Osteoblast (primary cell): ENCODE measurements at regions not wholly inside any gene's neighbourhood (a gene's known extent, or its start where the extent isn't known, plus 50 kb on each side); places are given as distances from the start of the nearest gene placed in this dataset.

Source experiments
- DNase-seq: peaks from one replicate; pipeline ENCODE4 v3.0.0; 2011; ENCODE audit warnings: low spot score, mixed read lengths; ENCODE audit not compliant: insufficient read length; ENCODE audit errors: missing footprints
- H2AFZ ChIP-seq: 2 replicates; pipeline ENCODE4 v1.6.0; 2011; ENCODE audit warnings: mild to moderate bottlenecking, low read length
- H3K27ac ChIP-seq: 2 replicates; pipeline ENCODE4 v1.5.1; 2011; ENCODE audit warnings: mild to moderate bottlenecking, low read depth, low read length, moderate library complexity
- H3K27me3 ChIP-seq: 2 replicates; pipeline ENCODE4 v1.6.0; 2012; ENCODE audit warnings: mild to moderate bottlenecking, control low read depth, inconsistent platforms, low read length, moderate library complexity; ENCODE audit not compliant: insufficient read depth
- H3K36me3 ChIP-seq: 2 replicates; pipeline ENCODE4 v1.5.1; 2011; ENCODE audit warnings: mild to moderate bottlenecking, low read length, control low read depth, moderate library complexity; ENCODE audit not compliant: insufficient read depth
- H3K4me1 ChIP-seq: 2 replicates; pipeline ENCODE4 v1.5.1; 2011; ENCODE audit warnings: mild to moderate bottlenecking, low read length, control low read depth, moderate library complexity; ENCODE audit not compliant: insufficient read depth
- H3K4me2 ChIP-seq: 2 replicates; pipeline ENCODE4 v1.6.0; 2011; ENCODE audit warnings: mild to moderate bottlenecking, low read length; ENCODE audit not compliant: insufficient read depth
- H3K4me3 ChIP-seq: fragments of 200-600 bp; sonication (generic); 3 replicates; pipeline ENCODE4 v1.5.1; 2012; ENCODE audit warnings: mild to moderate bottlenecking, low read length, inconsistent platforms; ENCODE audit not compliant: insufficient read depth
- H3K79me2 ChIP-seq: 2 replicates; pipeline ENCODE4 v1.6.0; 2012; ENCODE audit warnings: mild to moderate bottlenecking, low read length, control low read depth, inconsistent platforms; ENCODE audit not compliant: insufficient read depth
- H3K9me3 ChIP-seq: 2 replicates; pipeline ENCODE4 v1.5.1; 2011; ENCODE audit warnings: low read depth, low read length, control low read depth
- H4K20me1 ChIP-seq: 2 replicates; pipeline ENCODE4 v1.6.0; 2012; ENCODE audit warnings: mild to moderate bottlenecking, low read length, control low read depth; ENCODE audit not compliant: insufficient read depth
- TF ChIP-seq, protein P1 (sequence below): IDR thresholded peaks from 2 replicates; pipeline ENCODE4 v1.5.1; 2011; ENCODE audit warnings: mild to moderate bottlenecking, low read depth, low read length, moderate library complexity; ENCODE audit errors: extremely low read depth

DNA sequence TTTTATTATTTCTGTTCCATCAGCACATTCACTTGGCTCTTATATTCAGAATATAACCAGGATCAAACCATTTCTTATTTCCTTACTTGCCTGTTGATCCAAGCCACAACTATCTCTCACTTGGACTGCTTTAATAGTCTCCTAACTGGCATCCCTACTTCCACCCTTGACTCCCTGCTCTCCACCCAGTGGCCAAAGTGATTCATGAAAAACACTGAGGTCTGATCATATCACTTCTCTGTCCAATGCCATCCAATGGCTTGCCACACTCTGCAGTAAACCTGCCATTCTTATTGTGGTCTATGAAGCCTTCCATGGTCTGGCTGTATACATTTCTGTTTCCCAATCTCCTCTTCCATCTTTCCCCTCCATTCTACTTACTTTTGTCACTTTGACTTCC, 576.1 kb downstream of the PDCD6IP start:
- Histone ChIP-seq H4K20me1 (no peaks in the 10 kb centered on the region), H3K27ac (no peak overlapping the region), H2AFZ (no peak overlapping the region), H3K79me2 (no peaks in the 10 kb centered on the region), H3K4me2 (no peak overlapping the region), H3K36me3 (no peaks in the 10 kb centered on the region), H3K4me3 (no peak overlapping the region), H3K9me3 (no peaks in the 10 kb centered on the region), H3K27me3 (no peaks in the 10 kb centered on the region), H3K4me1 (no peaks in the 10 kb centered on the region)
- no peak for DNase-seq
- TF ChIP-seq, protein P1, sequence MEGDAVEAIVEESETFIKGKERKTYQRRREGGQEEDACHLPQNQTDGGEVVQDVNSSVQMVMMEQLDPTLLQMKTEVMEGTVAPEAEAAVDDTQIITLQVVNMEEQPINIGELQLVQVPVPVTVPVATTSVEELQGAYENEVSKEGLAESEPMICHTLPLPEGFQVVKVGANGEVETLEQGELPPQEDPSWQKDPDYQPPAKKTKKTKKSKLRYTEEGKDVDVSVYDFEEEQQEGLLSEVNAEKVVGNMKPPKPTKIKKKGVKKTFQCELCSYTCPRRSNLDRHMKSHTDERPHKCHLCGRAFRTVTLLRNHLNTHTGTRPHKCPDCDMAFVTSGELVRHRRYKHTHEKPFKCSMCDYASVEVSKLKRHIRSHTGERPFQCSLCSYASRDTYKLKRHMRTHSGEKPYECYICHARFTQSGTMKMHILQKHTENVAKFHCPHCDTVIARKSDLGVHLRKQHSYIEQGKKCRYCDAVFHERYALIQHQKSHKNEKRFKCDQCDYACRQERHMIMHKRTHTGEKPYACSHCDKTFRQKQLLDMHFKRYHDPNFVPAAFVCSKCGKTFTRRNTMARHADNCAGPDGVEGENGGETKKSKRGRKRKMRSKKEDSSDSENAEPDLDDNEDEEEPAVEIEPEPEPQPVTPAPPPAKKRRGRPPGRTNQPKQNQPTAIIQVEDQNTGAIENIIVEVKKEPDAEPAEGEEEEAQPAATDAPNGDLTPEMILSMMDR: no peak

- Histone ChIP-seq H2AFZ (no peak overlapping the region), H3K4me3 (no peak overlapping the region), H3K27me3 (no peaks in the 10 kb centered on the region), H3K9me3 (no peaks in the 10 kb centered on the region), H3K27ac (no peak overlapping the region), H3K4me2 (no peak overlapping the region), H3K36me3 (no peaks in the 10 kb centered on the region), H3K79me2 (no peaks in the 10 kb centered on the region), H3K4me1 (no peaks in the 10 kb centered on the region), H4K20me1 (no peaks in the 10 kb centered on the region)
- DNase-seq: no peak
- TF ChIP-seq, protein P1: no peak
These were observed 578.3 kb downstream of the PDCD6IP start for GRCh38 chr3:34376691-34377090.

DNA sequence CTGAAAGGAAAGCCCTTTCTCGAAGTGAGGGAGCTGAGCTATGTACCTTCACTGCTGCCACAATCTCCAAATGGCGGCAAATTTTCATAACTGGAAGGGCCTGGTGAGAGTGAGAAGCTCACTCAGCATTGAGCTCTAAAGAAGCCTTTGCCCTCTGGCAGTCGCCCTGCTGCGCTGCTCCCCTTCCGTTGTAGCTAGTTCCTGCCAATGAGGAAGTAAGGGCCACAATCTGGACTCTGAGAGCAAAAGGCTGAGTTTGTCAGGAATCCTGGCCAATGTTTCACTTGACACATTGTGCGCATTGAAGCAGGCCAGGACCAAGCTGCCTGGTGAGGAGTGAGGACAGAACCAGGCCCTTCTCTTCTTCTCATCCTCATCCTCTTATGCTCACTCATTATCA, 579.5 kb downstream of the PDCD6IP start:
- TF ChIP-seq, protein P1: no peak

DNA sequence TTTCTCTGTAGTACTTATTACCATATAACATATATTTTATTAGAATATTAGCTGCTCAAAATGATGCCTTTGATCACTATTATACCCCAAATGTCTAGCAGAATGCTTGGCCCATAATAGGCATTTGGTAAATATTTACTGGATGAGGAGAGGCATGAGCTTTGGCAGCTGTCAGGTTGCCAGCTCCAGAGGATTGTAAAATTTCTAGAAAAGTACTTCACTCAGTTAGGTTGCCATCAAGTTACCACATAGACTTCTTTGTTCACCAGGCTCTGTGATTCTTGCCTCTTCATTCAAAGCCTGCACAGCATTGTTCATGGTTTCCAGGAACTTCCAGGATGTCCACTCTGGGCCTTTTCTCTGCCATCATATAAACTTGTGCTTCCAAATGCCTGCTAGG, 582.8 kb downstream of the PDCD6IP start:
- Histone ChIP-seq H3K4me3 (no peak overlapping the region), H3K79me2 (no peaks in the 10 kb centered on the region), H3K27me3 (no peaks in the 10 kb centered on the region), H4K20me1 (no peaks in the 10 kb centered on the region), H3K27ac (no peak overlapping the region), H2AFZ (no peak overlapping the region), H3K4me2 (no peak overlapping the region), H3K9me3 (no peaks in the 10 kb centered on the region), H3K36me3 (no peaks in the 10 kb centered on the region), H3K4me1 (no peaks in the 10 kb centered on the region)
- TF ChIP-seq, protein P1: no peak
- DNase-seq: no peak

More for the DNA sequence above, 579.5 kb downstream of the PDCD6IP start:
- Histone ChIP-seq H3K27me3 (no peaks in the 10 kb centered on the region), H4K20me1 (no peaks in the 10 kb centered on the region), H3K4me3 (no peak overlapping the region), H3K36me3 (no peaks in the 10 kb centered on the region), H3K9me3 (no peaks in the 10 kb centered on the region), H3K4me2 (no peak overlapping the region), H2AFZ (no peak overlapping the region), H3K4me1 (no peaks in the 10 kb centered on the region), H3K79me2 (no peaks in the 10 kb centered on the region), H3K27ac (no peak overlapping the region)
- no peak for DNase-seq
